ENCODE measurements at regions not wholly inside any gene's neighbourhood (a gene's known extent, or its start where the extent isn't known, plus 50 kb on each side); places are given as distances from the start of the nearest gene placed in this dataset.
"Not testable (repeated sequence)": the region's sequence is repeated elsewhere in the genome, so short reads cannot be mapped to it uniquely, and the experiment has no call there.

DNA sequence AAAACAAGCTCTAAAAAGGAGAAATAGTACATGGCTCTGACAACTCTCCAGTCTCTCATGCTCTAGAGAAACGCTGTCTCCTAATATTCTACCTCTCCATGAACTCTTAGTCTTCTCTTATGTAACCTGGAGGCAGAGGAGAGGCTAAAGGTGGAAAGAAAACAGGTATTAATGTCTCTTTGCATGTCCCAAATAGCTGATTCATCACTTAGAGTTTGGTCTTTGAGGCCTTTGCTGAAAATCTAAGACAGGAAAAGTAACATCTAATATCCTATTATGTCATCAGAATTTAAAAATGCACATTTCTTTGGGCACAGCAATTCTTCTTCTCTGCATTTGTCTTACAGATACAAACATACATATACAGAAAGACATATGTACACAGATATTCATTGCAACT is 127.2 kb downstream of the DHRS2 start:
- no peak for DNase-seq

DNA sequence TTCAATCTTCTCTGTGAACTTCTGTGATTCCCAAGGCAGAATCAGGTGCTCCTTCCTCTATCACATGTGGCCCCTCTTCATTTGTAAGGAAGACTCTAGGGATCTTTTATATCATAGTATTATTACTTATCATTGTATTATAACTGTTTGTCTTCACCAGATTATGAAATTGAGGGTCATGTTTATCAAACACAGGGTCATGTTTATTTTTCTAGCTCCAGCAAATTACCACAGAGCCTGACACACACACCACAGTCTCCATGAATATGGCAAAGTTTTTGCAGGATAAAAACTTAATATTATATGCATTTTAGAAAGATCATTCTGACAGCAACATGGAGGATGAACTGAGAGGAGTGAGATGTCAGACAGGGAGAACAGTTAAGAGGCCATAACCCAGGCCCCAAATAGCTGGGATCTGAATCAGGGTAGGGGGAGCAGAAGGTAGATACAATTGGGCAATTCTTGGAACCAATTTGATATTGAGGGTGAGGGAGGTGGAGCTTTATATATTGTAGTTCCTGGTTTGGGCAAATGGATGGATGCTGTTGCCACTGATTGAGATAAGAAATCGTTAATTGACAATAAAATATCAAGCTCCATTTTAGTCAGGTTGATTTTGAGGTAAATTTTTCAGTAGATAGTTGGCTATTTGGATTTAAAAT is 130.7 kb downstream of the DHRS2 start:
- DNase-seq = no peak

DNA sequence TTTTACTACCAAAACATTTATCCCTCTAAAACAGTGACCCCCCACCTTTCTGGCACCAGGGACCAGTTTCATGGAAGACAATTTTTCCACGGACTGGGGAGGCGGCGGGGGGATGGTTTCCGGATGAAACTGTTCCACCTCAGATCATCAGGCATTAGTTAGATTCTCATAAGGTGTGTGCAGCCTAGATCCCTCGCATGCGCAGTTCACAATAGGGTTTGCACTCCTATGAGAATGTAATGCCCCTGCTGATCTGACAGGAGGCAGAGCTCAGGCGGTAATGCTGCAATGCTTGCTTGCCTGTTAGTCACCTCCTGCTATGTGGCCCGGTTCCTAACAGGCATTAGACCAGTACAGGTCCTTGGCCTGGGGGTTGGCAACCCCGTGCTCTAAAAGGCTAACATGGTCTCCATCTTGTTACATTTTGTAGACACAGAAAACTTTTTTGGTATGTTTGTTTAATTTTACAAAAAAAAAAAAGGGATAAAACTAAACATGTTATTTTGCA is 133.1 kb downstream of the DHRS2 start:
- DNase-seq = not testable (repeated sequence)

DNA sequence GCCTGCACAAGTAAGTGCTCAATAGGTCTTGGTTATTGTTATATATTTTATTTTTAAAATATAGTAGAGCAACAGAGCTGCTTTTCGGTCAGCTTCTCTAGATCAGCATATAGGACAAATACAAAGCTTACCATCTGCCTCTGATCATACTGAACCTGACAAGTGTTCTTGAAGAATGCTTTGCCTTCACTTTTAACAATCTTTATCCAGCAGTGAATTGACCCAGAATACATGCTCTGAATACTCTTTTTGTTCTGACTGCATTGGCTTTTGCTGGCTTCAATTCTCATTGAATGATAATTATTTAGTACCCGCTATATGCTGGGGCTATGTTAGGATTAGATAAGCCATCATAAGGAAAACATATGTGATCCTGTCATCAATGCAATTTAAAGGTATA is 137.8 kb downstream of the DHRS2 start:
- DNase-seq = no peak

DNA sequence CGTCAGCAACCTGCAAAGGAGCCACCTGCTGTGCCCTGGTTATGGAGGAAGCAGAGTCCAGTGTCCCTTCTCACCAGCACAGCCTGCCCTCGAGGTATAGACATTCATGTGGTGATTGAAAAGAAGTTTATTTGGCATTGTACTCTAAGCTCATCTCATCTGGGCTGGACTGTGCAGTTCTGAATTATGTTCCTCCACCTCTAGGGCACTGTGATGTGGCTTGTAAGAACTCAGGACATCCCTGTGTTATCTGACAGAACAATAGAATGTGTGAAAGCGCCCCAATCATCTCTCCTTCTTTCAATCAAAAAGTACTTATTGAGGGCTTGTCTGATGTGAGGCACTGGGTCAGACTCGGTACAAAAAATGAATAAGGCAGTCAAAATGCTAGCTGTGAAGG is 140.1 kb downstream of the DHRS2 start:
- DNase-seq = no peak

GRCh38 chr14:23785208-23785607 is 149.0 kb downstream of the DHRS2 start:
- no peak for DNase-seq

- no peak for DNase-seq
Measured at GRCh38 chr14:23787436-23787835, 151.3 kb downstream of the DHRS2 start.

DNA sequence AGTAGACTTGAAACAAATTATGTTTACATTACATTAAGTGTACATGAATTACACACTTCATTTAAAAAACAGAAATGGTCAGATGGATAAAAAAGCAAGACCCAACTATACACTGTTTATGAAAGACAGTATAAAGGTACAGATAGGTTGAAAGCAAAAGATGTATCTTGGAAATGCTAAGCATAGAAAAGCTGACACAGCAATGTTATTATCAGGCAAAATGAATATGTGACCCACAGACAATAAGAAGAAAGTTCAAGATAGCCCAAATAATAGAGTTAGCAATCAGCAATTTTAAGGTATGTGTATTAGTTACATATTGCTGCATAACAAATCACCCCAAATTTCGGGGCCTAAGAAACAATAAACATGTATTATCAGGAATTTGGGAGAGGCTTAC is 153.5 kb downstream of the DHRS2 start:
- DNase-seq = no peak

DNA sequence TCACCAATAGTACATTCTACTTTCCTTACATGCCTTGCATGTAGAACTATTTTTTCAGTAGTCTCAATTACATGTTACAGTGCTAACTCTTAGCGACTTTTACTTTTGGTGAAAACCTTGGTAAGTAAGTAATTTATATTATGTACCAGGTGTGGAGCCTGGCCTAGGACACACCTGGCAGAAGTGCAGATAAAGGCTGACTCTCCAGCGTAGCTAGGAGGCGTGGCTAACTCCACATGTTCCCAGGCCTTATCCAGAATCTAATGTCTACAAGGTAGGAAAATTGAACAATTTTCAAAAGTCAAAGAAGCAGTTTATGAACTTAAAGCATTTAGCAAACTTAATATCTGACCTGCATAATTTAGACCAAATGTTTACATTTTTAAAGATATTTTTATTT is 157.4 kb downstream of the DHRS2 start:
- no peak for DNase-seq

- no peak for DNase-seq
Measured at GRCh38 chr14:23800811-23801210, 152.8 kb upstream of the DHRS4 start.

DNA sequence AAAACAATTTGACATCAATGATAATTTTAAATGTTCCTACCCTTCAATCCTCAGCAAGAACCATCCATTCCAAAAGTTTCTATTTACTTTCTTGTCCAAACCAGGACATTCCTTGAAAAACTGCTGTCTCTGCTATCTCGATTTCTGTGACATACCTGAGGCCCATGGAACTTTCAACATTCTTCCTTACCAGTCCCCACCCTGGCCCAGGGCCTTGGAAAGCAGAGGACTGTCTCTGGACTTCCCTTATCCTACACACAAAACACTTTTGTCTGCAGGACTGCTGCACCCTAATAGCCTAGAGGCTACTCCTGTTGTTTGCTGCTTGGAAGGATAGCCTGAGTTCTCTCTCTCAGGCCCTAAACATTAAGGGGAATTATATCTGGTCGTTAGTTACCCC is 151.8 kb upstream of the DHRS4 start:
- no peak for DNase-seq

DNA sequence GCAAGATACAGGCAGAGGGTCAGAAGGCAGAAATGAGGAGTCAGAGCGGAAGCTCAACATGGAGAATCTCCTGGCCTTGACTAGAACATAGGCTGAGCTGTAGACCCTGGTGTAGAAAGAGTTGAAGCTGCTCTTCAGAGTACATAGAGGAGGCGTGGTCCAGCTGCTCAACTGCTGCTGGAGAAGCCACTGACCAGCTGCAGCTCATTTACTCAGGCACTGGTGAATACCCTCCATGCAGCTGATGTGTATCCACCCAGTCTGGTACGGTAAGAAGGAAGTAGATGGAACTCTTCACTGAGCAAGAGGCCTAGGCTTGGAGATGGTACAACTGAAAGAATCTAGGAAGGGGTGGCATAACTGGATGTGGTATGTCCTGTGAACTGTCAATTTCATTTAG is 148.8 kb upstream of the DHRS4 start:
- DNase-seq = no peak

DNA sequence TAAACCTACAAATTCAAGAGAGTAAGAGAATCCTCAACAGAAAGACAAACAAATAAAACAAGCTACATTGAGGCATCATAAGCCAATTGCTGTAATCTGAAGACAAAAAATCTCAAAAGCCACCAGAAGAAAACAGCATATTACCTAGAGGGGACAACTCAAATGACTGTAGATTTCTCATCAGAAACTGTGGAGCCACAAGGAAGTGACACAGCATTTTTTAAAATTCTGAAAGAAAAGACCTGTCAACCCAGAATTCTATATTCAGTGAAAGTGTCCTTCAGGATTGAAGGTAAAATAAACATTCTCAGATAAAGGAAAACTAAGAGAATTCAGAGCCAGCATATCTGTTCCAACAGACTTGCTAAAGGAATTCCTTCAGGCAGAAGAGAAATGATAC is 147.8 kb upstream of the DHRS4 start:
- DNase-seq = no peak

DNA sequence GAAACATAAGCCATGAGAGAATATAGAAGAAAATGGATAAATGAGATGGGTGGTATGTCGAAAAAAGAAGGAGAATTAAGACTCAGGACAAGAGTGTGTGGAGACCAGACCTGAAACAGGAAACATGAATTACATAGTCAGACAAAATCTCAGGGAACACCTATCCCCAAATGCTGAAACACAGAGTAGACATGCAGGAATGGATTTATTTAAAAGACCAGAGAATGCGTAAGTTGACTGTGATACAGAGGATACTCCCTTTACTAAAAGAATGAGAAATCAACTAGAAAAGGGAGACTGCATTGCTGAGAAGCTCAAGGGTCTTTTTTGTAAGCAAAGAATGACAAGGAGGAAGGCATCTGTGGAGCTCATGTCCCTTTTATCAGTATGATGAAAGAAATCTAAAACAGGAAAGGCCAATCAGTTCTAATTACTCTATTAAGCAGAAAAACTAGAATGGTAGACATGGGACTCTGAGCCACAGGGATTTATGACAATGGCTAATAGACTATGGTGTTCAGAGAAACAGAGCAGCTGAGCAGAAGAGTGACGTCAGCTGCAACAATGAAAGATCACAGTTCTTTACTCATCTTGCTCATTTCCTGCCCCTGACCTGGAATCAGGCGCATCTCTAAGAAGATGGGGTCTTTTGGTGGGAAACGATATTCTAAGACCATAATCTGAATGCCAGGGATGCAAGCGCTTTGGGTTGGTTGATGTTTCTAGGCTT is 138.9 kb upstream of the DHRS4 start:
- no peak for DNase-seq

DNA sequence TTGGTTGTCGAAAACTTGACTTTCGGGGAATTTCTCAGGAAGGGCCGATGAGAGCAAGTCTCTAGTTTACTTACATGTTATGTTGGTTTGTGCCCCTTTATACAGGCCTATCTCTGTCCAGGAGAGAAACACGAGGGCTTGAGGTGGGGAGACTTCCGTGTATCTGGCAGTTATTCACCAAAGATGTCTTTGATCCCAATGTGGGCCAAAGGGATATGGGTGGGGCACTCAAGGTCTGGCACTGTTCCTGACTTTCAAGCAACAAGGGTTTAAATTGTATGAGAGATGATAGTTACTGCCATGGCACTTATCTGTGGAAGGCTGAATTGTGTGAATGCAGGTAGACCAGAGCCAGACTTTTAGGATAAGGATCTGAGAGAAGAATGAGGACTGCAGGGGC is 137.2 kb upstream of the DHRS4 start:
- no peak for DNase-seq

GRCh38 chr14:23817164-23817767 is 136.3 kb upstream of the DHRS4 start:
- no peak for DNase-seq

GRCh38 chr14:23827100-23827892 is 126.3 kb upstream of the DHRS4 start:
- no peak for DNase-seq

GRCh38 chr14:23828001-23828400 is 125.6 kb upstream of the DHRS4 start:
- DNase-seq = no peak

GRCh38 chr14:23828616-23829015 is 125.0 kb upstream of the DHRS4 start:
- no peak for DNase-seq

DNA sequence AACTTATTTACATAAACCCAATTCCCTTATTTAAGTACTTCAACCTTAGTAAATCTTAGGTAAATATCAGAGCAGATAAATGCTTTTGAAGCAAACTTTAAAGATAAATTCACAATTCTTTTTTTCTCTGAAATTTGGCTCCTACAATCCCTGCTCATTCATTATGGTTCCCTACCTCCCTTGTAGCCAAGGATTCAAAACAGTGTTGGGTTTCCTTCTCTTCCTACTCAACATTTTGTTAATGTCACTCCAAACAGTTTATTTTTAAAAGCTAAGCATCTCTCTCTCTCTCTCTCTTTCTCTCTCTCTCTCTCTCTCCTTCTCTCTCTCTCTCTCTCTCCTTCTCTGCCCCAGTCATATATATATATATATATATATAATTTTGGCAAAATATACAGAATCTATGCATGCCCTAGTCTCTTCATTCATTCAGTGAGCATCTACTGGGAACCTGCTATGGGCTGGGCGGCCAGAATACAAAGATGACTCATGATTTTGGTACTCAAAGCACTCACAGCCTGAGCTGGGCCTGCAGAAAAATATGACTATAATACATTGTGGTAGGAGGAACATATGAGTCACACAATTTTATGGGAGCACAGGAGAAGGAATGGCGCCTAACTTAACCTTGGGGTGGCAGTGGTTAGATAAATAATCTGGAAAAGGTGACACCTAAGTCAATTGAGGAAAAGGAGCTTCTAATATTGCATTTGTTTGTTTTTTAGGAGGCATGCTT is 123.7 kb upstream of the DHRS4 start:
- DNase-seq = no peak

GRCh38 chr14:23831596-23831995 is 122.0 kb upstream of the DHRS4 start:
- DNase-seq = no peak

GRCh38 chr14:23861666-23862065 is 91.9 kb upstream of the DHRS4 start:
- DNase-seq = no peak

GRCh38 chr14:23862513-23862912 is 91.1 kb upstream of the DHRS4 start:
- DNase-seq = no peak
